GM12892 (cell line): ENCODE measurements at regions not wholly inside any gene's neighbourhood (a gene's known extent, or its start where the extent isn't known, plus 50 kb on each side); places are given as distances from the start of the nearest gene placed in this dataset.

Experiments used
- POLR2A ChIP-seq: IDR thresholded peaks from 2 replicates; pipeline ENCODE4 v1.6.1; 2011; ENCODE audit warnings: low read depth, low read length, control low read depth
- POLR2AphosphoS5 ChIP-seq: IDR thresholded peaks from 2 replicates; pipeline ENCODE4 v1.6.1; 2011; ENCODE audit warnings: low read depth, low read length, control low read depth
- TAF1 ChIP-seq: IDR thresholded peaks from 2 replicates; pipeline ENCODE4 v1.6.1; 2011; ENCODE audit warnings: low read depth, mild to moderate bottlenecking, control low read depth, low read length, borderline replicate concordance

DNA sequence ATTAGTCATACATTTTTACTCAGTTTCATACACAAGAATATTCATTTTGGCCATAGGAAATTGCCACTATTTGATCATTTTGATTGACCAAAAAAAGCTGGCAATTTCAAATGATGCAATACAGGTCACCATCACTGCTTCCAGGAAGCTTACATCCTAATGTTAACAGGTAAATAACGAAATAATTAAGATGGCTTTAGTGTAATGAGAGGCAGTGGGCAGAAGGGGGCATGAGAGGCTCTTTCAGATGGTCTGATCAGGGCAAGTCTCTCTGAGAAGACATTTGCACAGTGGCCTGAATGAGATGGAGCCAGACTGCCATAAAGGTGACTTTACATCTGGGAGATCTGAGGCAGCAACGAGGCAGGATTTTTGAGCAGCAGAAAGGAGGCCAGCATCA lies 170.7 kb downstream of the SLIT2 start:
- TF ChIP-seq TAF1 (no peak), POLR2AphosphoS5 (no peak), POLR2A (no peak)
